Esophagus muscularis mucosa (tissue), 4 donors: ENCODE measurements at regions not wholly inside any gene's neighbourhood (a gene's known extent, or its start where the extent isn't known, plus 50 kb on each side); places are given as distances from the start of the nearest gene placed in this dataset.

Source experiments
- DNase-seq: peaks from one replicate; pipeline ENCODE4 v3.0.0-alpha.2; 2017; ENCODE audit errors: extremely low spot score
- H3K27ac ChIP-seq, 4 donors: fragments of 200-600 bp; sonication (generic); replicated peaks in 1 of 4; 1 replicate in 3 of 4; 2 replicates in 1 of 4; pipeline ENCODE4 v1.5.1; 2016 to 2019; ENCODE audit warnings: mild to moderate bottlenecking in 1 of 4
- H3K27me3 ChIP-seq, 4 donors: fragments of 200-600 bp; sonication (generic); one replicate each; pipeline versions ENCODE4 v1.5.1 to v1.6.0; 2016 to 2019
- H3K36me3 ChIP-seq, 4 donors: fragments of 200-600 bp; sonication (generic); one replicate each; pipeline ENCODE4 v1.5.1; 2016 to 2019
- H3K4me1 ChIP-seq, 4 donors: fragments of 200-600 bp; sonication (generic); one replicate each; pipeline ENCODE4 v1.5.1; 2016 to 2019
- H3K4me3 ChIP-seq, 4 donors: fragments of 200-600 bp; sonication (generic); 1 replicate in 2 of 4; 2 replicates in 2 of 4; pipeline ENCODE4 v1.5.1; 2016 to 2019; ENCODE audit warnings: mild to moderate bottlenecking in 4 of 4, moderate library complexity in 1 of 4
- H3K9me3 ChIP-seq, 4 donors: fragments of 200-600 bp; sonication (generic); 1 replicate in 3 of 4; 2 replicates in 1 of 4; pipeline ENCODE4 v1.5.1; 2016 to 2019
- EP300 ChIP-seq: sonication (generic); formaldehyde crosslinking; IDR thresholded peaks from one replicate; pipeline ENCODE4 v1.6.1; 2017; ENCODE audit warnings: antibody characterized with exemption
- POLR2A ChIP-seq: fragments of 450-650 bp; IDR thresholded peaks from one replicate; pipeline ENCODE4 v1.6.1; 2017; ENCODE audit warnings: antibody characterized with exemption, moderate library complexity, mild to moderate bottlenecking, low read depth
- POLR2AphosphoS5 ChIP-seq, 2 donors: sonication (generic); formaldehyde crosslinking; IDR thresholded peaks; one replicate each; pipeline ENCODE4 v1.6.1; 2017; ENCODE audit warnings: antibody characterized with exemption in 2 of 2
- WGBS: methylation state at CpG from one replicate; pipeline ENCODE4 v1.1.5; 2018; 5-methylcytosine and 5-hydroxymethylcytosine counted together
- intact Hi-C: fragments of 100-400 bp; cut with DNase I; formaldehyde crosslinking; loops from one replicate; pipeline ENCODE4 v1.15.1; 2023
- TF ChIP-seq, protein P1 (sequence below), 3 experiments: fragments of 200-600 bp in 2 of 3; fragments of 450-650 bp in 1 of 3; sonication (generic) in 2 of 3; IDR thresholded peaks; one replicate each; pipeline ENCODE4 v1.5.1; 2017 to 2019; ENCODE audit warnings: antibody characterized with exemption in 3 of 3, mild to moderate bottlenecking in 2 of 3, moderate library complexity in 1 of 3

DNA sequence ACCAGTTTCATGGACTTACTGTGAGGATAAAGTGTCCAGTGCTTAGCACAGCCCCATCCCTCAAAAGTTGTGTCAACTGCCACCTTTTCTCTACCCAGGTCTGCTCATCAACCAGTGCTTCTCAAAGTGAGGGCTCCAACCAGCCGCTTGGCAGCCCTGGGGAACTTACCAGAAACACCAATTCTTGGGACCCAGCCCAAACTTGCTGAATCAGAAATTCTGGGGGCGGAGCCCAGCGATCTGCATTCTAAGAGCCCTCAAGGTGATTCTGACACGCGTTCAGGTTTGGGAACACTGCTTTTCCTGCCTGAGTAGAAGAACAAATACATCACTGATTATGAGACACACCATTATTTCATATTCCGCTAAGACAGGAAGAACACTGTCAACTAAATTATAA is 132.0 kb downstream of the NSG2 start:
- Histone ChIP-seq H3K36me3 (no peaks in the 10 kb centered on the region), H3K4me3 (no peak overlapping the region), H3K27ac (no peak overlapping the region), H3K27me3 (peaks cover 0 to 20% (median 0%) of the 10 kb centered on the region in 4 donors), H3K4me1 (no peaks in the 10 kb centered on the region), H3K9me3 (no peaks in the 10 kb centered on the region)
- intact Hi-C loops = no loop called here
- TF ChIP-seq POLR2A (no peak), POLR2AphosphoS5 (IDR thresholded peaks at IDR 0.05) (no peak), EP300 (no peak)
- TF ChIP-seq, protein P1, sequence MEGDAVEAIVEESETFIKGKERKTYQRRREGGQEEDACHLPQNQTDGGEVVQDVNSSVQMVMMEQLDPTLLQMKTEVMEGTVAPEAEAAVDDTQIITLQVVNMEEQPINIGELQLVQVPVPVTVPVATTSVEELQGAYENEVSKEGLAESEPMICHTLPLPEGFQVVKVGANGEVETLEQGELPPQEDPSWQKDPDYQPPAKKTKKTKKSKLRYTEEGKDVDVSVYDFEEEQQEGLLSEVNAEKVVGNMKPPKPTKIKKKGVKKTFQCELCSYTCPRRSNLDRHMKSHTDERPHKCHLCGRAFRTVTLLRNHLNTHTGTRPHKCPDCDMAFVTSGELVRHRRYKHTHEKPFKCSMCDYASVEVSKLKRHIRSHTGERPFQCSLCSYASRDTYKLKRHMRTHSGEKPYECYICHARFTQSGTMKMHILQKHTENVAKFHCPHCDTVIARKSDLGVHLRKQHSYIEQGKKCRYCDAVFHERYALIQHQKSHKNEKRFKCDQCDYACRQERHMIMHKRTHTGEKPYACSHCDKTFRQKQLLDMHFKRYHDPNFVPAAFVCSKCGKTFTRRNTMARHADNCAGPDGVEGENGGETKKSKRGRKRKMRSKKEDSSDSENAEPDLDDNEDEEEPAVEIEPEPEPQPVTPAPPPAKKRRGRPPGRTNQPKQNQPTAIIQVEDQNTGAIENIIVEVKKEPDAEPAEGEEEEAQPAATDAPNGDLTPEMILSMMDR (IDR thresholded peaks at IDR 0.05) = no peak
- WGBS = 90% methylated on average over 6 of the region's 6 CpGs
- DNase-seq = peak; percentile 68

- intact Hi-C loops = no loop called here
- 68% methylated on average over 6 of the region's 6 CpGs for WGBS
- Histone ChIP-seq H3K36me3 (no peaks in the 10 kb centered on the region), H3K9me3 (no peaks in the 10 kb centered on the region), H3K27me3 (peaks cover 0 to 15% (median 0%) of the 10 kb centered on the region in 4 donors), H3K4me3 (no peak overlapping the region), H3K27ac (no peak overlapping the region), H3K4me1 (no peaks in the 10 kb centered on the region)
- DNase-seq = peak; percentile 12
- TF ChIP-seq EP300 = no peak
- TF ChIP-seq POLR2A = no peak
- TF ChIP-seq POLR2AphosphoS5 (IDR thresholded peaks at IDR 0.05) = no peak
- TF ChIP-seq, protein P1 (IDR thresholded peaks at IDR 0.05) = no peak
These were observed 132.6 kb downstream of the NSG2 start for GRCh38 chr5:174177976-174178605.

GRCh38 chr5:174180639-174181038 is 135.1 kb downstream of the NSG2 start:
- intact Hi-C loops = no loop called here
- no peak for DNase-seq
- Histone ChIP-seq H3K27me3 (peaks cover 0 to 9% (median 0%) of the 10 kb centered on the region in 4 donors), H3K9me3 (no peaks in the 10 kb centered on the region), H3K4me1 (no peaks in the 10 kb centered on the region), H3K4me3 (no peak overlapping the region), H3K36me3 (no peaks in the 10 kb centered on the region), H3K27ac (no peak overlapping the region)
- WGBS = 73% methylated on average over 7 of the region's 7 CpGs
- TF ChIP-seq EP300 = no peak
- TF ChIP-seq POLR2A = no peak
- TF ChIP-seq, protein P1 (IDR thresholded peaks at IDR 0.05) = no peak
- no peak for TF ChIP-seq POLR2AphosphoS5 (IDR thresholded peaks at IDR 0.05)

DNA sequence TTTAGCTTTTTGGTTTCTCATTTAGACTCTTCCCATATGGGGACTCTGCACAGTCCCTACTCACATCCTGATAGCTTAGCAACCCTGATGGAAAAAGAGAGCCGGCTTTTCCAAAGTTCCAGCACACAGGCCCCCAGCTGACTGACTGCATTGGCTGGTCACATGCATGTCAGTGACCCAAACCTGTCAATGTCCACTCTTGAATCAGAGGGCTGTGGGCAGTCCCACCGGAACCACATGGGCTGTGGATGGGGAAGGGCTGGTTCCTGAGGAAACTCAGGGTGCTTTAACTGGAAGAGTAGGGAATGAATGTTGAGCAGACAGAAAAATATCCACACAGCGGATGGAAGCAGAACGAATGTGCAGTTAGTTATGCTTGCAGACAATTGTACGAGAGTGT is 136.6 kb downstream of the NSG2 start:
- no peak overlapping the region for H3K27ac ChIP-seq
- 81% methylated on average over 5 of the region's 5 CpGs for WGBS
- H3K36me3 ChIP-seq = no peaks in the 10 kb centered on the region
- H3K4me1 ChIP-seq = no peaks in the 10 kb centered on the region
- H3K27me3 ChIP-seq = peaks cover 0 to 9% (median 0%) of the 10 kb centered on the region in 4 donors
- no peak for TF ChIP-seq POLR2AphosphoS5 (IDR thresholded peaks at IDR 0.05)
- no peak for TF ChIP-seq EP300
- no peak overlapping the region for H3K4me3 ChIP-seq
- no peaks in the 10 kb centered on the region for H3K9me3 ChIP-seq
- DNase-seq = no peak
- intact Hi-C loops = no loop called here

DNA sequence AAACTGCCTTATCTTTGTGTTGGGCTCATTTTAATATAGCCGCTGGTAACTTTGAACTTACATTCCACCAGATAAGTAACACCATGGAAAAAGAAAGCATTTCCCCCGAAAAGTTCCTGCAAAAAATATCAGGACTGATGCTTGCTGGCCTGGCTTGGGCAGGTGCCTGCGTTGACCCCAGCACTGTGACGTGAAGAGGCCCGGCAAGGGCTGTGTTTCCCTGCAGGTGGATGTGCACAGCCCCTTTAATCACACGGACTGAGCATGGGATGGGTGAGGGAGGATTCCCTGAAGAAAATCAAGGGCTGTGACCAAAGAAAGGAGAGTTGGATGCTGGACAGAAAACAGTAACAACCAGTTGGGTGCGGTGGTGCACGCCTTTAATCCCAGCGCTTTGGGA is 138.2 kb downstream of the NSG2 start:
- intact Hi-C loops = no loop called here
- DNase-seq = no peak
- TF ChIP-seq EP300 (no peak), POLR2AphosphoS5 (IDR thresholded peaks at IDR 0.05) (no peak), POLR2A (no peak)
- TF ChIP-seq, protein P1 (IDR thresholded peaks at IDR 0.05) = no peak
- Histone ChIP-seq H3K27ac (no peak overlapping the region), H3K27me3 (peaks cover 0 to 6% (median 0%) of the 10 kb centered on the region in 4 donors), H3K4me1 (no peaks in the 10 kb centered on the region), H3K36me3 (no peaks in the 10 kb centered on the region), H3K4me3 (no peak overlapping the region), H3K9me3 (no peaks in the 10 kb centered on the region)
- WGBS = 80% methylated on average over 8 of the region's 9 CpGs
